Superior temporal gyrus (tissue), 1 donor: ENCODE measurements at regions not wholly inside any gene's neighbourhood (a gene's known extent, or its start where the extent isn't known, plus 50 kb on each side); places are given as distances from the start of the nearest gene placed in this dataset.

Experiments
- DNase-seq: peaks from one replicate; pipeline ENCODE4 v3.0.0-alpha.2; 2016; ENCODE audit errors: extremely low spot score

DNA sequence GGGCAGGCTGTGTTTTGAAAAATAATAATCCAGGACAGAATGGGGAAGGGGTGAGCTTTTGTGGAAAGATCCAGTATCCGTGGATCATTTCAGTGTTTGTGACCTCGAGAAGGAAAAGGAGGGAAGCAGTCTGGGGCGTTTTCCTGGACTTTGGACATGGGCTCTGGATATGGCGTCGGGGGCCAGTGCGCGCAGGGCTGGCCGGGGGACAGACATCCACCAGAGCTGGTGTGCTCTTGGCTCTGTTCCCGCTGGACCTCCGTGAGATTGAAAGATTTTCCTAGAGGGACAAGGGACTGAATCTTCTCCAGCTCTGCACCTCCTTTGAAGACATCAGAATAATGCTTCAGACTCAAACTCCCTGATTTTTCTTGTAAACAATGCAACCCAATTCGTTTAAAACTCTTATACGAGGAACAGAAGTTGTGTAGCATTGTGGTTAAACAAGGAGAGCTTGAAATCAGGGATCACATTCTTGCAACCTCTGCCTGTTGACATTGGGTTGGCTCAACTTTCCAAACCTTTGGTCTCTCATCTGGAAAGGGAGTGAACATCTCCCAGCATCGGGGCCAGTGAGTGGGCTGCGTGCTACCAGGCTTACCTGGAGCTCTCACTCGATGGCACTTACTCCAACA is 75.9 kb downstream of the C16orf95 start:
- DNase-seq = no peak

GRCh38 chr16:87243478-87243877 is 73.7 kb downstream of the C16orf95 start:
- DNase-seq = no peak

DNA sequence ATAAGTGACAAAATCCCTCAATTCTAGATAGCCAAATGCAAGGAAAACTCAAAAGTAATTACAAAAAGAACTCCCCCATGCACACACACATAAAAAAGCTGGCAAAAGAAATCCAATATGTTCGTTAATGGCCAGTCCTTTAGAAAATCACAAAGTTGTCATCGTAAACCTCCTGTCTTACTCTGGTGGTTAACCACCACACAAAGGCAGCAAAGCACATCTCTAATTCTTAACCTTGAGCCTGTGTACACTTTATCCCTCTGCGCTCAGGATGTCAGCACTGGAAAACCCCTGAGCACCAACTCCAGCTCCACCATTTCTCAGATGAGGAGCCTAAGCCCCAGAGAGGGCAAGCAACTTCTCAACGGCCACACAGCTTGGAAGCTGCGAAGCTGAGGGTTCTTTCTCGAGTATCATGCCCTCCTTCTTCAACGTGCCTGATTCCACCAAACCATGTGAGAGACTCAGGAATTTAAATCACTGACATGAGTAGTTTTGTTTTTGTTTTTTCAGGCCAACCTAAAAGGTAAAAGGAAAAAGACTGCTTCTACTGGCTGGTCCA is 72.5 kb downstream of the C16orf95 start:
- no peak for DNase-seq

- DNase-seq = no peak
Measured at GRCh38 chr16:87245511-87245910, 71.7 kb downstream of the C16orf95 start.

DNA sequence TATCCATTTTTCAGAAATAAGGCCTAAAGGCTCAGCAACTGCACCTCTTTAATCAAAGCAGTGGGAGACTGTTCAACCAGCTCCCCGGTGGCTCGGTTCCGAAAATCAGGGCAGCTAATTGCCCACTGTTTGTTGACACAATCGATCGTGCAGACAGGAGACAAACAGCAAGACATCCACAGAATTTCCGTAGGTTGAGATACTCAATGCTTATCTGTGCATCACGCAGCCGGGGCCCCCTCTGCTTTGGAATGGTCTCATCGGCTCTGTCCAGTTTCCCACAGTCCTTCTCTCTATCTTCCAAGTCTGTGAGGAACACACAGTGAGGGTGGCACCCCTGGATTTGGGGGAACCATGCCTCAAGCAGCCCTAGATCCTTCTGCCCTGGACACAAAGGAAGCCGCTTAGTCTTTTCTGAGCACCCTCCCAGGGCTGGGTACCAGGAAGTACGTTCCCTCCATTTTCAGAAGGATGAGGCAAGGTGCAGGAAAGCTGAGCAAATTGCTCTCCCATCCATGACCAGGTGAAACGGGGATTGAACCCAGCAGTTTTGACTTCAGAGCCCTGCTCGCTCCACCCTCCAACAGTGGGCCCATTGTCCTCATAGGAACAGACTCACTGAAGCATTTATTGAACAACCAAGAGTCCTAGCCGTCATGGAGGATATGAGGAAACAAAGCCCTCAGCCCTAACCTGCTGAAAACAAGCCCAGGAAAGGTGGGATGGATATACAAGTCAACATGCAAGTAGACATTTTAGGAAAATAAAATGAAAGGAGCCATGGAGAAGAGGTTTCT is 70.7 kb downstream of the C16orf95 start:
- no peak for DNase-seq

DNA sequence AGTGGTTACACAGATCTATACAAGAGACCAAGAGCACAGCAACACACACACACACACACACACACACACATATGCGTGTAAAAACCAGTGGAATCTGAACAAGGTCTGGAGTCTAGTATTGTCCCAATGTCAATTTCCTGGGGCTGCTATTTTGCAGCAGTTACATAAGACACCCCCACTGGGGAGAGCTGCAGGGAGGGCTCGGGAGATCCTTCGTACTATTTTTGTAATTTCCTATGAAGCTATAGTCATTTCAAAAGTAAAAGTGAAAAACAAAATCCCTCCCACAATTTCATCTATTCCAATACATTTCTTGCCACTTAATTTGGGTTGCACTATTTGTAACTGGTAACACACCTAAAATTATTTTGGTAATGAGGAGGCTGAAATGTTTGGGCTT is 68.5 kb downstream of the C16orf95 start:
- no peak for DNase-seq

- DNase-seq = no peak
Measured at GRCh38 chr16:87249425-87249824, 67.8 kb downstream of the C16orf95 start.

DNA sequence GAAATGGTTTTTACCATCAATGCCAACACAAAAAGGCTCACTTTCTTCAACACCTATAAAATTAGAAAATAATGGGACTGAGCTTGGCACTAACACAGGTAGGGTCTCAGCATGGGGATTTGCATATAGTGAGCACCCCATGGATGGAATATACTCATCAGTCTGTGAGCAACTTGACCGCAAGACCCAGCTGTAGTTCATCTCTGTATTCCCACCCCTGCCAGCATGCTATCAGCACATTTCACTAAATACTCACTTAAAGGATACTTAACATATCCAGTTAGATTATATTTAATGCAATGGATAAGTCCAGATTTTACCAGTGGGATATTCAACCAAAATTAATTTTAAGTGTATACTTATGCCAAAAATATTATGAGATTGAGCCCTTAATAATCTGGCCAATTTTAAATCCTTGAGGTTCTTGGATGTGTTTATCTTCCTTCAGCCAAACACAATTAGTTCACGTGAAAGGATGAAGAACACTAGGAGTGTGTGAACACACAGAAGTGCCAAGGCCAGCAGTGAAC is 66.7 kb downstream of the C16orf95 start:
- no peak for DNase-seq

DNA sequence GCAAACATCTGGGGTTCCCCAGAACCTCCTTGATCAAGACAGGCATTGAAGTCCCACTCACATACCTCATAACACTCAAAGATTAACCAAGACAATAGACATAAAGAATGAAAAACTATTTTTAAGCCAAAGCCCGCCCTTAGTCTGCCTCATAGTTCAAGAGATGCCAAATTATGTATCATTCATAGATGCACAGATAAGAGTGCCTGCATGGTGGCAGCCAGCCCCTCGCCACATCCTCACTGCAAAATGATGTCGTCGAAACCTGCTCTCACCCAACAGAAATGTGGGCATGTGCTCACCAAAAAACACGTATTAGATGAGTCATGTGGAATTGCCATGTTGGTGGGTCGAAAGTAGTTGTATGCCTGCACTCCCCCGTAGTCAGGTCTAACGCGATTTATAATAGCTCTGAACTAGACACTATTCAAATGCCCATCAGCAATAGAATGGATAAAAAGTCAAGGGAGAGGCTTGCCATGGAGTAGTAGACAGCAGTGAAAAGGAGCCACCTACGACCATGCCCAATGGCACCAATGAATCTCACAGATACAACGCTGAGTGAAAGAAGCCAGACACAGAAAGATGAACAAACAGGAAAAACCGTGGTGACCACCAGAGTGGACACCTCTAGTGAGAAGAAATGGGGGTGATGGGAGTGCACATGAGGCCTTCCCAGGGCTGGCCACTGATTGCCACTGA is 64.8 kb downstream of the C16orf95 start:
- DNase-seq = no peak
